CD14-positive monocyte (primary cell): ENCODE measurements at regions not wholly inside any gene's neighbourhood (a gene's known extent, or its start where the extent isn't known, plus 50 kb on each side); places are given as distances from the start of the nearest gene placed in this dataset.
"Not testable (repeated sequence)": the region's sequence is repeated elsewhere in the genome, so short reads cannot be mapped to it uniquely, and the experiment has no call there.

Experiments used
- DNase-seq, 3 donors: peaks; one replicate each; pipeline ENCODE4 v3.0.0-alpha.2; 2011 to 2022
- H2AFZ ChIP-seq: 2 replicates; pipeline ENCODE4 v1.6.0; 2012; ENCODE audit warnings: mild to moderate bottlenecking, low read depth, low read length, inconsistent platforms; ENCODE audit not compliant: insufficient read depth, poor library complexity, severe bottlenecking
- H3K27ac ChIP-seq, 2 donors: 1 replicate in 1 of 2; 2 replicates in 1 of 2; pipeline ENCODE4 v1.5.1; 2012 to 2013; ENCODE audit warnings: low read length in 2 of 2, control low read depth in 1 of 2, inconsistent platforms in 1 of 2, low read depth in 1 of 2, mild to moderate bottlenecking in 1 of 2
- H3K27me3 ChIP-seq, 2 donors: one replicate each; pipeline versions ENCODE4 v1.6.0 to v1.6.1; 2011 to 2013; ENCODE audit warnings: low read length in 2 of 2; ENCODE audit not compliant: control insufficient read depth in 2 of 2, insufficient read depth in 2 of 2
- H3K36me3 ChIP-seq, 2 donors: replicated peaks in 1 of 2; 1 replicate in 1 of 2; 2 replicates in 1 of 2; pipeline versions ENCODE4 v1.5.1 to v1.6.1; 2012 to 2013; ENCODE audit warnings: low read length in 2 of 2, control low read depth in 1 of 2, inconsistent platforms in 1 of 2, mild to moderate bottlenecking in 1 of 2; ENCODE audit not compliant: insufficient read depth in 2 of 2, control insufficient read depth in 1 of 2
- H3K4me1 ChIP-seq, 2 donors: 1 replicate in 1 of 2; 2 replicates in 1 of 2; pipeline versions ENCODE4 v1.5.1 to v1.6.1; 2012 to 2013; ENCODE audit warnings: low read length in 2 of 2, control low read depth in 1 of 2, inconsistent platforms in 1 of 2, mild to moderate bottlenecking in 1 of 2, moderate library complexity in 1 of 2; ENCODE audit not compliant: insufficient read depth in 2 of 2, control insufficient read depth in 1 of 2
- H3K4me2 ChIP-seq: replicated peaks from 2 replicates; pipeline ENCODE3; 2012; ENCODE audit warnings: low read length, moderate library complexity, mild to moderate bottlenecking; ENCODE audit not compliant: poor library complexity, severe bottlenecking; ENCODE audit errors: extremely low read depth
- H3K4me3 ChIP-seq, 3 experiments: fragments of 200-600 bp in 1 of 3; sonication (generic) in 1 of 3; replicated peaks in 1 of 3; 1 replicate in 2 of 3; 2 replicates in 1 of 3; pipeline ENCODE4 v1.5.1; 2011 to 2013; ENCODE audit warnings: low read length in 3 of 3, mild to moderate bottlenecking in 3 of 3, control low read depth in 2 of 3, low read depth in 2 of 3, inconsistent platforms in 1 of 3, moderate library complexity in 1 of 3
- H3K79me2 ChIP-seq: 2 replicates; pipeline ENCODE4 v1.6.0; 2012; ENCODE audit warnings: mild to moderate bottlenecking, control low read depth, inconsistent platforms, low read length, moderate library complexity; ENCODE audit not compliant: insufficient read depth
- H3K9ac ChIP-seq: 2 replicates; pipeline ENCODE4 v1.6.0; 2017; ENCODE audit warnings: low read length, mild to moderate bottlenecking; ENCODE audit not compliant: insufficient read depth, poor library complexity, severe bottlenecking
- H3K9me3 ChIP-seq, 2 donors: replicated peaks in 1 of 2; 1 replicate in 1 of 2; 2 replicates in 1 of 2; pipeline versions ENCODE4 v1.5.1 to v1.6.1; 2012 to 2013; ENCODE audit warnings: low read length in 2 of 2, control low read depth in 1 of 2; ENCODE audit not compliant: control insufficient read depth in 1 of 2, insufficient read depth in 1 of 2
- H4K20me1 ChIP-seq: 2 replicates; pipeline ENCODE4 v1.6.0; 2012; ENCODE audit warnings: mild to moderate bottlenecking, low read length, control low read depth, moderate library complexity; ENCODE audit not compliant: insufficient read depth
- H3K27ac Mint-ChIP-seq, 7 donors: one replicate each; pipeline ENCODE4 v1.8.0; 2020; ENCODE audit warnings: mild to moderate bottlenecking in 7 of 7, mixed read lengths in 7 of 7, moderate library complexity in 6 of 7, inconsistent platforms in 2 of 7
- H3K27me3 Mint-ChIP-seq, 3 donors: one replicate each; pipeline ENCODE4 v1.8.0; 2021 to 2022; ENCODE audit warnings: low read depth in 3 of 3, mild to moderate bottlenecking in 3 of 3, mixed read lengths in 3 of 3, moderate library complexity in 3 of 3, inconsistent platforms in 1 of 3
- H3K36me3 Mint-ChIP-seq, 2 donors: one replicate each; pipeline ENCODE4 v1.8.0; 2020; ENCODE audit warnings: mixed read lengths in 2 of 2, inconsistent platforms in 1 of 2, mild to moderate bottlenecking in 1 of 2
- H3K4me1 Mint-ChIP-seq: one replicate; pipeline ENCODE4 v1.8.0; 2020; ENCODE audit warnings: mild to moderate bottlenecking, mixed read lengths
- H3K4me3 Mint-ChIP-seq, 2 donors: one replicate each; pipeline ENCODE4 v1.8.0; 2020; ENCODE audit warnings: mild to moderate bottlenecking in 2 of 2, mixed read lengths in 2 of 2, moderate library complexity in 1 of 2
- H3K9me3 Mint-ChIP-seq, 7 donors: one replicate each; pipeline ENCODE4 v1.8.0; 2020 to 2022; ENCODE audit warnings: mixed read lengths in 7 of 7, mild to moderate bottlenecking in 6 of 7, moderate library complexity in 6 of 7, inconsistent platforms in 2 of 7
- CTCF ChIP-seq: fragments of 200-600 bp; IDR thresholded peaks from one replicate; pipeline ENCODE4 v1.8.0; 2022; ENCODE audit warnings: antibody characterized with exemption, mild to moderate bottlenecking
- WGBS: methylation state at CpG from one replicate; pipeline ENCODE4 v1.1.5; 2013; ENCODE audit warnings: missing lambda C conversion rate; ENCODE audit not compliant: insufficient coverage; 5-methylcytosine and 5-hydroxymethylcytosine counted together
- intact Hi-C, 2 donors: fragments of 100-400 bp; cut with micrococcal nuclease; formaldehyde crosslinking; loops; one replicate each; pipeline versions ENCODE4 v1.15.0 to v1.15.1; 2023

GRCh38 chr2:155481141-155481540, 782.6 kb downstream of the KCNJ3 start:
- no peak overlapping the region for H3K4me3 ChIP-seq
- intact Hi-C loops, result no loop called here
- H3K9me3 ChIP-seq, result no peaks in the 10 kb centered on the region
- H4K20me1 ChIP-seq, result no peaks in the 10 kb centered on the region
- TF ChIP-seq CTCF, result no peak
- no peak overlapping the region for H3K27ac ChIP-seq
- H3K79me2 ChIP-seq, result no peaks in the 10 kb centered on the region
- H3K36me3 Mint-ChIP-seq, result no peaks in the 10 kb centered on the region
- peaks cover 0 to 7% (median 1%) of the 10 kb centered on the region in 7 donors for H3K9me3 Mint-ChIP-seq
- no peaks in the 10 kb centered on the region for H3K4me1 Mint-ChIP-seq
- H3K27ac Mint-ChIP-seq, result no peak overlapping the region
- H3K36me3 ChIP-seq, result no peaks in the 10 kb centered on the region
- DNase-seq, result no peak
- H3K9ac ChIP-seq, result no peak overlapping the region
- H3K27me3 ChIP-seq, result no peaks in the 10 kb centered on the region
- H3K27me3 Mint-ChIP-seq, result no peaks in the 10 kb centered on the region
- no peak overlapping the region for H2AFZ ChIP-seq
- H3K4me3 Mint-ChIP-seq, result no peak overlapping the region
- no peak overlapping the region for H3K4me2 ChIP-seq
- H3K4me1 ChIP-seq, result no peaks in the 10 kb centered on the region

GRCh38 chr2:155472018-155472417, 773.5 kb downstream of the KCNJ3 start:
- WGBS, result 100% methylated on average over 7 of the region's 14 CpGs
- H3K36me3 Mint-ChIP-seq, result not testable (repeated sequence)

More at GRCh38 chr2:155472018-155472417, 773.5 kb downstream of the KCNJ3 start:
- H3K27me3 Mint-ChIP-seq, intact Hi-C loops, H3K9ac ChIP-seq, H3K27ac Mint-ChIP-seq, H3K27ac ChIP-seq, H4K20me1 ChIP-seq, H3K27me3 ChIP-seq, H3K79me2 ChIP-seq, H3K4me3 Mint-ChIP-seq, H2AFZ ChIP-seq, H3K36me3 ChIP-seq, H3K4me1 ChIP-seq, H3K4me2 ChIP-seq, H3K4me1 Mint-ChIP-seq, DNase-seq, H3K9me3 ChIP-seq, H3K4me3 ChIP-seq: not testable (repeated sequence)
- peaks cover 0 to 13% (median 4%) of the 10 kb centered on the region in 7 donors for H3K9me3 Mint-ChIP-seq
